GM12878 (cell line): ENCODE measurements at regions not wholly inside any gene's neighbourhood (a gene's known extent, or its start where the extent isn't known, plus 50 kb on each side); places are given as distances from the start of the nearest gene placed in this dataset.

Experiments
- ATAC-seq: fragments of 200-7000 bp; cut with Tn5 transposase; 3 replicates; pipeline ENCODE4 v1.9.1; 2020; ENCODE audit warnings: mild to moderate bottlenecking, moderate library complexity
- BruUV-seq: library from RNA; stranded (reverse); fragments of 400-500 nt; replicated peaks from 2 replicates; lab custom pipeline; 2021; lab: Mats Ljungman, UMichigan
- CTCF ChIA-PET: fragments of 300-600 bp; sonication (Branson Sonifier 250); formaldehyde crosslinking; extraction: SDS; loops from one replicate; lab custom pipeline; 2021; ENCODE audit warnings: inconsistent platforms; lab: Yijun Ruan, JAX
- POLR2A ChIA-PET: fragments of 350-600 bp; formaldehyde crosslinking; extraction: SDS; loops from one replicate; lab custom pipeline; 2021; ENCODE audit warnings: inconsistent platforms; lab: Charles Lee
- RAD21 ChIA-PET: fragments of 300-600 bp; sonication (Branson Sonifier 250); formaldehyde crosslinking; loops from one replicate; lab custom pipeline; 2023; ENCODE audit warnings: antibody characterized with exemption; ENCODE audit not compliant: unreplicated experiment; lab: Charles Lee
- SMC1A ChIA-PET: fragments of 300-600 bp; sonication (Branson Sonifier 250); formaldehyde crosslinking; loops from one replicate; lab custom pipeline; 2023; ENCODE audit not compliant: unreplicated experiment, uncharacterized antibody; lab: Charles Lee
- DNase-seq: peaks from one replicate; pipeline ENCODE4 v3.0.0-alpha.2; 2011; ENCODE audit warnings: low read depth, low spot score
- FAIRE-seq: peaks from 3 replicates; lab custom pipeline; 2011; peaks lifted over from hg19 to GRCh38; lab: Jason Lieb, UNC
- H2AFZ ChIP-seq: 2 replicates; pipeline ENCODE4 v1.6.0; 2011; ENCODE audit warnings: low read depth, low read length, control low read depth; ENCODE audit not compliant: control insufficient read depth
- H3K27ac ChIP-seq: 2 replicates; pipeline ENCODE4 v1.5.1; 2011; ENCODE audit warnings: control low read depth; ENCODE audit not compliant: control insufficient read depth, insufficient read depth
- H3K27me3 ChIP-seq, 2 experiments: replicated peaks in 1 of 2; 2 replicates each; pipeline versions ENCODE4 v1.6.0 to v1.6.1; 2011; ENCODE audit warnings: low read length in 1 of 2; ENCODE audit not compliant: control insufficient read depth in 2 of 2, insufficient read depth in 2 of 2
- H3K36me3 ChIP-seq, 2 experiments: 2 replicates each; pipeline ENCODE4 v1.5.1; 2011; ENCODE audit warnings: low read length in 1 of 2; ENCODE audit not compliant: control insufficient read depth in 2 of 2, insufficient read depth in 2 of 2
- H3K4me1 ChIP-seq: 2 replicates; pipeline ENCODE4 v1.6.1; 2011; ENCODE audit warnings: mild to moderate bottlenecking, low read length, moderate library complexity, mixed read lengths; ENCODE audit not compliant: control insufficient read depth, insufficient read depth
- H3K4me2 ChIP-seq: 2 replicates; pipeline ENCODE4 v1.6.0; 2011; ENCODE audit warnings: control low read depth; ENCODE audit not compliant: control insufficient read depth, insufficient read depth
- H3K4me3 ChIP-seq: fragments of 200-600 bp; sonication (generic); 2 replicates; pipeline ENCODE4 v1.5.1; 2016
- H3K79me2 ChIP-seq: 2 replicates; pipeline ENCODE4 v1.6.0; 2011; ENCODE audit warnings: low read length; ENCODE audit not compliant: control insufficient read depth, insufficient read depth
- H3K9ac ChIP-seq: 2 replicates; pipeline ENCODE4 v1.8.0; 2011; ENCODE audit warnings: low read length, control low read depth, mixed read lengths; ENCODE audit not compliant: control insufficient read depth, insufficient read depth
- H3K9me3 ChIP-seq: replicated peaks from 3 replicates; pipeline ENCODE4 v1.5.1; 2011; ENCODE audit warnings: mild to moderate bottlenecking, low read length; ENCODE audit not compliant: control insufficient read depth, insufficient read depth
- H4K20me1 ChIP-seq: 2 replicates; pipeline ENCODE4 v1.6.0; 2011; ENCODE audit not compliant: control insufficient read depth, insufficient read depth
- ETV6 ChIP-seq, 2 experiments: fragments of 450-650 bp in 1 of 2; IDR thresholded peaks in 1 of 2; conservative IDR thresholded peaks in 1 of 2; 2 replicates each; pipeline ENCODE4 v1.6.1; 2014; ENCODE audit warnings: antibody characterized with exemption in 1 of 2, borderline replicate concordance in 1 of 2, low read depth in 1 of 2, mild to moderate bottlenecking in 1 of 2, moderate library complexity in 1 of 2
- HCFC1 ChIP-seq: fragments of 150-350 bp; IDR thresholded peaks from 2 replicates; pipeline ENCODE4 v1.6.1; 2014; ENCODE audit warnings: low read length
- IKZF1 ChIP-seq: fragments of 450-650 bp; conservative IDR thresholded peaks from 2 replicates; pipeline ENCODE4 v1.6.1; 2017; ENCODE audit warnings: antibody characterized with exemption, mild to moderate bottlenecking
- LARP7 ChIP-seq: fragments of 450-650 bp; IDR thresholded peaks from 2 replicates; pipeline ENCODE4 v1.6.1; 2017; ENCODE audit warnings: mild to moderate bottlenecking
- MTA3 ChIP-seq: IDR thresholded peaks from 2 replicates; pipeline ENCODE4 v1.6.1; 2012; ENCODE audit warnings: low read length, inconsistent platforms, borderline replicate concordance
- NR2F1 ChIP-seq: fragments of 450-650 bp; conservative IDR thresholded peaks from 2 replicates; pipeline ENCODE4 v1.6.1; 2017; ENCODE audit warnings: mild to moderate bottlenecking
- ZBED1 ChIP-seq: IDR thresholded peaks from 2 replicates; pipeline ENCODE4 v1.6.1; 2016; ENCODE audit warnings: borderline replicate concordance
- WGBS: methylation state at CpG from one replicate; pipeline ENCODE4 v1.1.6; 2016; ENCODE audit warnings: low lambda C conversion rate; ENCODE audit not compliant: insufficient replicate concordance, insufficient coverage; ENCODE audit errors: missing lambda C conversion rate; 5-methylcytosine and 5-hydroxymethylcytosine counted together
- in situ Hi-C: fragments of 300-500 bp; cut with MboI; formaldehyde crosslinking; loops from 9 replicates; pipeline ENCODE4 v1.14.3; 2018; ENCODE audit warnings: mixed read lengths
- intact Hi-C: fragments of 100-400 bp; cut with micrococcal nuclease; formaldehyde crosslinking; loops from one replicate; pipeline ENCODE4 v1.14.2; 2022; ENCODE audit not compliant: unreplicated experiment
- TF ChIP-seq, protein P1 (sequence below): IDR thresholded peaks from 2 replicates; pipeline ENCODE4 v1.6.1; 2012; ENCODE audit warnings: mild to moderate bottlenecking, low read depth, low read length
- TF ChIP-seq, protein P2 (sequence below): fragments of 450-650 bp; formaldehyde crosslinking; IDR thresholded peaks from 2 replicates; pipeline ENCODE4 v1.5.0; 2022; ENCODE audit warnings: mild to moderate bottlenecking, missing genetic modification characterization
- TF ChIP-seq, protein P3 (sequence below): fragments of 450-650 bp; IDR thresholded peaks from 2 replicates; pipeline ENCODE4 v1.6.1; 2016; ENCODE audit warnings: mild to moderate bottlenecking
- TF ChIP-seq, protein P4 (sequence below): IDR thresholded peaks from 2 replicates; pipeline ENCODE4 v1.6.1; 2011; ENCODE audit warnings: low read depth, mild to moderate bottlenecking, low read length, moderate library complexity, borderline replicate concordance; ENCODE audit errors: extremely low read depth

DNA sequence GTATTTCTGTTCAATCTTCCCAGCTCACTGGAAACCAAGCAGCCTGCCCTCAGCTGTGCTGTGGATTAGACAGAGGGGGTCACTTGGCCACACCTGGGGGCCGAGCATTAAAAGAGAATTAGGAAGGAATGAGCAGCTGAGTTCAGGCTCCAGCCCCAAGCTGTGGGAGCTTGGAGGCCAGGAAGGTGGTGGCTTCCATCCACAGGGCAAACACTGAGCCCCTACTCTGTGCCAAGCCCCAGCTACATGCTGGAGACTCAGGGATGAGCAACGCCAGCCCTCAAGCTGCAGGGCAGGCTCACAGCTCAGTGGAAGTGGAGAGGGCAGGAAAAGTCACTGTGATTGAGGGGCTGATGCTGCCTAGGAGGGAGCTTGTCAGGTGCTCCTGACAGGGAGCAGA is 412.7 kb downstream of the BCL11B start:
- ATAC-seq: no peak
- no TSS peak for BruUV-seq
- no peaks in the 10 kb centered on the region for H3K27me3 ChIP-seq
- WGBS: 0% methylated on average over 2 of the region's 2 CpGs
- FAIRE-seq: no peak
- in situ Hi-C loops (no loop called here), intact Hi-C loops (no loop called here)
- CTCF ChIA-PET: no interaction called here
- POLR2A ChIA-PET: no interaction called here
- H3K36me3 ChIP-seq: no peaks in the 10 kb centered on the region
- H2AFZ ChIP-seq: no peak overlapping the region
- DNase-seq: no peak
- no peaks in the 10 kb centered on the region for H4K20me1 ChIP-seq
- no peak overlapping the region for H3K4me3 ChIP-seq
- H3K4me1 ChIP-seq: no peaks in the 10 kb centered on the region
- H3K27ac ChIP-seq: no peak overlapping the region
- RAD21 ChIA-PET: no interaction called here
- H3K79me2 ChIP-seq: no peaks in the 10 kb centered on the region
- H3K9ac ChIP-seq: no peak overlapping the region
- H3K4me2 ChIP-seq: no peak overlapping the region
- H3K9me3 ChIP-seq: no peaks in the 10 kb centered on the region; the same call in 2 of the 3 replicates
- SMC1A ChIA-PET: no interaction called here
- no peak for TF ChIP-seq MTA3
- TF ChIP-seq, protein P1, sequence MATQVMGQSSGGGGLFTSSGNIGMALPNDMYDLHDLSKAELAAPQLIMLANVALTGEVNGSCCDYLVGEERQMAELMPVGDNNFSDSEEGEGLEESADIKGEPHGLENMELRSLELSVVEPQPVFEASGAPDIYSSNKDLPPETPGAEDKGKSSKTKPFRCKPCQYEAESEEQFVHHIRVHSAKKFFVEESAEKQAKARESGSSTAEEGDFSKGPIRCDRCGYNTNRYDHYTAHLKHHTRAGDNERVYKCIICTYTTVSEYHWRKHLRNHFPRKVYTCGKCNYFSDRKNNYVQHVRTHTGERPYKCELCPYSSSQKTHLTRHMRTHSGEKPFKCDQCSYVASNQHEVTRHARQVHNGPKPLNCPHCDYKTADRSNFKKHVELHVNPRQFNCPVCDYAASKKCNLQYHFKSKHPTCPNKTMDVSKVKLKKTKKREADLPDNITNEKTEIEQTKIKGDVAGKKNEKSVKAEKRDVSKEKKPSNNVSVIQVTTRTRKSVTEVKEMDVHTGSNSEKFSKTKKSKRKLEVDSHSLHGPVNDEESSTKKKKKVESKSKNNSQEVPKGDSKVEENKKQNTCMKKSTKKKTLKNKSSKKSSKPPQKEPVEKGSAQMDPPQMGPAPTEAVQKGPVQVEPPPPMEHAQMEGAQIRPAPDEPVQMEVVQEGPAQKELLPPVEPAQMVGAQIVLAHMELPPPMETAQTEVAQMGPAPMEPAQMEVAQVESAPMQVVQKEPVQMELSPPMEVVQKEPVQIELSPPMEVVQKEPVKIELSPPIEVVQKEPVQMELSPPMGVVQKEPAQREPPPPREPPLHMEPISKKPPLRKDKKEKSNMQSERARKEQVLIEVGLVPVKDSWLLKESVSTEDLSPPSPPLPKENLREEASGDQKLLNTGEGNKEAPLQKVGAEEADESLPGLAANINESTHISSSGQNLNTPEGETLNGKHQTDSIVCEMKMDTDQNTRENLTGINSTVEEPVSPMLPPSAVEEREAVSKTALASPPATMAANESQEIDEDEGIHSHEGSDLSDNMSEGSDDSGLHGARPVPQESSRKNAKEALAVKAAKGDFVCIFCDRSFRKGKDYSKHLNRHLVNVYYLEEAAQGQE: no peak
- TF ChIP-seq, protein P2, sequence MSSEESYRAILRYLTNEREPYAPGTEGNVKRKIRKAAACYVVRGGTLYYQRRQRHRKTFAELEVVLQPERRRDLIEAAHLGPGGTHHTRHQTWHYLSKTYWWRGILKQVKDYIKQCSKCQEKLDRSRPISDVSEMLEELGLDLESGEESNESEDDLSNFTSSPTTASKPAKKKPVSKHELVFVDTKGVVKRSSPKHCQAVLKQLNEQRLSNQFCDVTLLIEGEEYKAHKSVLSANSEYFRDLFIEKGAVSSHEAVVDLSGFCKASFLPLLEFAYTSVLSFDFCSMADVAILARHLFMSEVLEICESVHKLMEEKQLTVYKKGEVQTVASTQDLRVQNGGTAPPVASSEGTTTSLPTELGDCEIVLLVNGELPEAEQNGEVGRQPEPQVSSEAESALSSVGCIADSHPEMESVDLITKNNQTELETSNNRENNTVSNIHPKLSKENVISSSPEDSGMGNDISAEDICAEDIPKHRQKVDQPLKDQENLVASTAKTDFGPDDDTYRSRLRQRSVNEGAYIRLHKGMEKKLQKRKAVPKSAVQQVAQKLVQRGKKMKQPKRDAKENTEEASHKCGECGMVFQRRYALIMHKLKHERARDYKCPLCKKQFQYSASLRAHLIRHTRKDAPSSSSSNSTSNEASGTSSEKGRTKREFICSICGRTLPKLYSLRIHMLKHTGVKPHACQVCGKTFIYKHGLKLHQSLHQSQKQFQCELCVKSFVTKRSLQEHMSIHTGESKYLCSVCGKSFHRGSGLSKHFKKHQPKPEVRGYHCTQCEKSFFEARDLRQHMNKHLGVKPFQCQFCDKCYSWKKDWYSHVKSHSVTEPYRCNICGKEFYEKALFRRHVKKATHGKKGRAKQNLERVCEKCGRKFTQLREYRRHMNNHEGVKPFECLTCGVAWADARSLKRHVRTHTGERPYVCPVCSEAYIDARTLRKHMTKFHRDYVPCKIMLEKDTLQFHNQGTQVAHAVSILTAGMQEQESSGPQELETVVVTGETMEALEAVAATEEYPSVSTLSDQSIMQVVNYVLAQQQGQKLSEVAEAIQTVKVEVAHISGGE: no peak
- TF ChIP-seq, protein P3, sequence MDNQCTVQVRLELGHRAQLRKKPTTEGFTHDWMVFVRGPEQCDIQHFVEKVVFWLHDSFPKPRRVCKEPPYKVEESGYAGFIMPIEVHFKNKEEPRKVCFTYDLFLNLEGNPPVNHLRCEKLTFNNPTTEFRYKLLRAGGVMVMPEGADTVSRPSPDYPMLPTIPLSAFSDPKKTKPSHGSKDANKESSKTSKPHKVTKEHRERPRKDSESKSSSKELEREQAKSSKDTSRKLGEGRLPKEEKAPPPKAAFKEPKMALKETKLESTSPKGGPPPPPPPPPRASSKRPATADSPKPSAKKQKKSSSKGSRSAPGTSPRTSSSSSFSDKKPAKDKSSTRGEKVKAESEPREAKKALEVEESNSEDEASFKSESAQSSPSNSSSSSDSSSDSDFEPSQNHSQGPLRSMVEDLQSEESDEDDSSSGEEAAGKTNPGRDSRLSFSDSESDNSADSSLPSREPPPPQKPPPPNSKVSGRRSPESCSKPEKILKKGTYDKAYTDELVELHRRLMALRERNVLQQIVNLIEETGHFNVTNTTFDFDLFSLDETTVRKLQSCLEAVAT: no peak
- no peak for TF ChIP-seq LARP7
- TF ChIP-seq HCFC1: no peak
- TF ChIP-seq, protein P4, sequence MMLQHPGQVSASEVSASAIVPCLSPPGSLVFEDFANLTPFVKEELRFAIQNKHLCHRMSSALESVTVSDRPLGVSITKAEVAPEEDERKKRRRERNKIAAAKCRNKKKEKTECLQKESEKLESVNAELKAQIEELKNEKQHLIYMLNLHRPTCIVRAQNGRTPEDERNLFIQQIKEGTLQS: no peak
- TF ChIP-seq ETV6 (conservative IDR thresholded peaks at IDR 0.05 in 1 of 2, IDR thresholded peaks at IDR 0.05 in 1 of 2; ENCODE audit: borderline replicate concordance in 1 of 2, low read depth in 1 of 2): no peak
- no peak for TF ChIP-seq NR2F1
- TF ChIP-seq ZBED1: no peak
- no peak for TF ChIP-seq IKZF1
- TF ChIP-seq, all 136 proteins: peak for 0
